Tibial nerve (tissue), 4 donors: ENCODE measurements at regions not wholly inside any gene's neighbourhood (a gene's known extent, or its start where the extent isn't known, plus 50 kb on each side); places are given as distances from the start of the nearest gene placed in this dataset.

Experiments
- DNase-seq, 2 donors: peaks; one replicate each; pipeline ENCODE4 v3.0.0-alpha.2; 2019; ENCODE audit warnings: low spot score in 2 of 2
- H3K27ac ChIP-seq, 4 donors: fragments of 200-600 bp; sonication (generic) in 3 of 4; one replicate each; pipeline ENCODE4 v1.5.1; 2017 to 2019; ENCODE audit warnings: mild to moderate bottlenecking in 1 of 4
- H3K27me3 ChIP-seq, 2 donors: fragments of 200-600 bp; sonication (generic) in 1 of 2; one replicate each; pipeline versions ENCODE4 v1.5.1 to v1.6.0; 2017 to 2019
- H3K36me3 ChIP-seq, 3 donors: fragments of 200-600 bp; sonication (generic); one replicate each; pipeline ENCODE4 v1.5.1; 2018 to 2019
- H3K4me1 ChIP-seq, 4 donors: fragments of 200-600 bp; sonication (generic) in 3 of 4; one replicate each; pipeline ENCODE4 v1.5.1; 2017 to 2019
- H3K4me3 ChIP-seq, 4 donors: fragments of 200-600 bp; sonication (generic) in 3 of 4; one replicate each; pipeline ENCODE4 v1.5.1; 2017 to 2019; ENCODE audit warnings: mild to moderate bottlenecking in 1 of 4, moderate library complexity in 1 of 4
- H3K9me3 ChIP-seq, 4 donors: fragments of 200-600 bp; sonication (generic) in 3 of 4; one replicate each; pipeline ENCODE4 v1.5.1; 2017 to 2019
- EP300 ChIP-seq, 2 donors: sonication (generic); formaldehyde crosslinking; IDR thresholded peaks; one replicate each; pipeline ENCODE4 v1.6.1; 2017; ENCODE audit warnings: antibody characterized with exemption in 2 of 2, mild to moderate bottlenecking in 1 of 2
- POLR2A ChIP-seq, 2 donors: fragments of 450-650 bp; IDR thresholded peaks; one replicate each; pipeline ENCODE4 v1.6.1; 2017; ENCODE audit warnings: antibody characterized with exemption in 2 of 2, mild to moderate bottlenecking in 2 of 2, moderate library complexity in 2 of 2
- WGBS, 2 donors: methylation state at CpG; one replicate each; pipeline ENCODE4 v1.1.5; 2018; 5-methylcytosine and 5-hydroxymethylcytosine counted together
- TF ChIP-seq, protein P1 (sequence below), 5 experiments: fragments of 200-600 bp in 3 of 5; fragments of 450-650 bp in 2 of 5; sonication (generic) in 3 of 5; IDR thresholded peaks; one replicate each; pipeline ENCODE4 v1.5.1; 2016 to 2019; ENCODE audit warnings: antibody characterized with exemption in 5 of 5, mild to moderate bottlenecking in 3 of 5, moderate library complexity in 2 of 5

DNA sequence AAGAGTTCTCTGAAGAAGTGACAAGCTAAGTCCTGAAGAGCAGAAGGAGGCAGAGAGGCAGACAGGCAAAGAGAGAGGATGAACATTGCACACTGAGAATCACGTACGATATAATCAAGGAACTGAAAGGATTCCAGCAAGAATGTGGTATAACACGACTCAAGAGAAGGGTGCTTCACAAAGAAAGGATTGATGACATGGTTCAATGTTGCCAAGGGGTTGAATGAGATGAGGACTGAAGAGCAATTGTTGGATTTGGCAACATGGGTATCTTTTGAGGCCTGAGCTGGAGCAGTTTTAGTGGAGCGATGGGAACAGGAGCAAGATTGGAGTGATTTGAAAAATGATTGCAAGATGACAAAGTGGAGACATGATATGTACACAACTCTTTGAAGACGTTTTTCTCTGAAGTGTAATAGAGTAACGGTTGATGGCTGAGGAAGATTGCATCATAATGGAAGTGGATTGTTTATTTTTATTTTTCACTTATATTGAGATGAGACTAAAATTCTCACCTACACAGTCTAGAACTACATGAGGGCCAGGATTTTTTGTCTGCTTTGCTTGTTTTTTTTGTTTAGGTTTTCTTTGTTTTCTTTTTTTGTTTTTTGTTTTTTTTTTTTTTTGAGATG lies 1049.9 kb upstream of the WWC1 start:
- TF ChIP-seq, protein P1, sequence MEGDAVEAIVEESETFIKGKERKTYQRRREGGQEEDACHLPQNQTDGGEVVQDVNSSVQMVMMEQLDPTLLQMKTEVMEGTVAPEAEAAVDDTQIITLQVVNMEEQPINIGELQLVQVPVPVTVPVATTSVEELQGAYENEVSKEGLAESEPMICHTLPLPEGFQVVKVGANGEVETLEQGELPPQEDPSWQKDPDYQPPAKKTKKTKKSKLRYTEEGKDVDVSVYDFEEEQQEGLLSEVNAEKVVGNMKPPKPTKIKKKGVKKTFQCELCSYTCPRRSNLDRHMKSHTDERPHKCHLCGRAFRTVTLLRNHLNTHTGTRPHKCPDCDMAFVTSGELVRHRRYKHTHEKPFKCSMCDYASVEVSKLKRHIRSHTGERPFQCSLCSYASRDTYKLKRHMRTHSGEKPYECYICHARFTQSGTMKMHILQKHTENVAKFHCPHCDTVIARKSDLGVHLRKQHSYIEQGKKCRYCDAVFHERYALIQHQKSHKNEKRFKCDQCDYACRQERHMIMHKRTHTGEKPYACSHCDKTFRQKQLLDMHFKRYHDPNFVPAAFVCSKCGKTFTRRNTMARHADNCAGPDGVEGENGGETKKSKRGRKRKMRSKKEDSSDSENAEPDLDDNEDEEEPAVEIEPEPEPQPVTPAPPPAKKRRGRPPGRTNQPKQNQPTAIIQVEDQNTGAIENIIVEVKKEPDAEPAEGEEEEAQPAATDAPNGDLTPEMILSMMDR (IDR thresholded peaks at IDR 0.05), result no peak
- TF ChIP-seq EP300 (IDR thresholded peaks at IDR 0.05) (no peak), POLR2A (IDR thresholded peaks at IDR 0.05) (no peak)
- WGBS, 2 donors, result 58 to 59% methylated on average over 6 of the region's 6 CpGs
- Histone ChIP-seq H3K36me3 (no peaks in the 10 kb centered on the region), H3K27me3 (no peaks in the 10 kb centered on the region), H3K4me3 (no peak overlapping the region), H3K4me1 (no peaks in the 10 kb centered on the region), H3K27ac (no peak overlapping the region), H3K9me3 (no peaks in the 10 kb centered on the region)
- no peak for DNase-seq

DNA sequence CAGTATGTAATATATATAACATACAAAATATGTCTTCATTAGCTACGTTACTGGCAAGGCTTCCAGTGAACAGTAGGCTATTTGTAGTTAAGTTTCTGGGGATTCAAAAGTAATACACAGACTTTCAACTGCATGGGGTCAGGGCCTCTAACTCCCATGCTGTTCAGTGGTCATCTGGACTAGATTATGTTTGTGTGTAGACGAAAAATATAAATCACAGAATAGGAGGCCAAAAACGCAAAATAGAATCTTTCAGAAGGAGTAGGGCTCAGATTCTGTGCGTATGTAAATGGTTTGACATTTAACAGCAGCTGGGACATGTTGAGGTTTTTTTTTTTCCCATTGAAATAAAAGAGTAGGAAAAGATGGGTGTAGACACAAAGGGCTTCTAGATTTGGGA lies 1048.7 kb upstream of the WWC1 start:
- DNase-seq, result no peak
- Histone ChIP-seq H3K9me3 (no peaks in the 10 kb centered on the region), H3K4me1 (no peaks in the 10 kb centered on the region), H3K4me3 (no peak overlapping the region), H3K27me3 (no peaks in the 10 kb centered on the region), H3K36me3 (no peaks in the 10 kb centered on the region), H3K27ac (no peak overlapping the region)
- 32 to 38% methylated on average over 4 of the region's 4 CpGs for WGBS, 2 donors
- TF ChIP-seq POLR2A (IDR thresholded peaks at IDR 0.05) (no peak), EP300 (IDR thresholded peaks at IDR 0.05) (no peak)
- TF ChIP-seq, protein P1 (IDR thresholded peaks at IDR 0.05), result no peak

DNA sequence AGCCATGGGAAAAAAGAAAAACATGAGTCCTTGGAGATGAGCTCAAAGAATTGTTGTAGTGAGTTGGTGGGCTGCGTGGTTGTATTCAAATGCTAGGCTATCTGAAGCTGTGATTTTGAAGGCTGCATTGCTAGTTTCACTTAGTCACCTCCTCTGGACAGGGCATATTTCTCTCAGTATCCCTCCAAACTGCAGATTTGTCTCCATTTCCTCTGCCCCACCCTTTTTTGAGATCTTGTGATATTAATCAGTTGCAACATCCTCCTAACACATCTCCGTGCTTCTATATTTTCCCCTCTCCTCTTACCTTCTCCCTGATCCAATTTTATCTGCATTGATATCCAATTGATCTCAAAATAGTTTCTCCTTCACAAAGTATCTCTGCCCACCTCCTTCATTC lies 1048.0 kb upstream of the WWC1 start:
- Histone ChIP-seq H3K9me3 (no peaks in the 10 kb centered on the region), H3K27me3 (no peaks in the 10 kb centered on the region), H3K27ac (no peak overlapping the region), H3K4me1 (no peaks in the 10 kb centered on the region), H3K4me3 (no peak overlapping the region), H3K36me3 (no peaks in the 10 kb centered on the region)
- WGBS, 2 donors, result 85% methylated on average over 2 of the region's 2 CpGs
- TF ChIP-seq, protein P1 (IDR thresholded peaks at IDR 0.05), result no peak
- no peak for TF ChIP-seq POLR2A (IDR thresholded peaks at IDR 0.05)
- TF ChIP-seq EP300 (IDR thresholded peaks at IDR 0.05), result no peak
- DNase-seq, result no peak

DNA sequence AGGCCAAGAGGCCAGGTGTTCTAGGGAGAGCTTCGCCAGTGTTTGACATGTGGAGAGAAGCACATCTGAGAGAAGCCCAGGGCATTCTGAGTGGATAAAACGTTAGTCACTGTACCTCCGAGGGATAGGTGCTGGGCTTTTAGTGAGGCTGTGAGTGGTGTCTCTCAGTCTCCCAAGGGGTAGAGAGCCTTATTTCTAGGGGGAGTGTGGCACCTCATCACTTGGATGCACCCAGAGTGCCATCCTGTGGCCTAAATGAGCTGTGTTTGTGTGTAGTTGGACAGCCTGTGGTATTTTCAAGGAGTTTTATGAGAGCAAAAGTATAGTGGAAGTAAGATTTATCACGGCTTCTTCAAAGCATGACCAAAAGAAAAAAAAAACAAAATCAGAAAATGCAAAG lies 1046.9 kb upstream of the WWC1 start:
- H3K36me3 ChIP-seq, result no peaks in the 10 kb centered on the region
- H3K4me1 ChIP-seq, result no peaks in the 10 kb centered on the region
- no peak for DNase-seq
- TF ChIP-seq EP300 (IDR thresholded peaks at IDR 0.05), result no peak
- no peak for TF ChIP-seq POLR2A (IDR thresholded peaks at IDR 0.05)
- TF ChIP-seq, protein P1 (IDR thresholded peaks at IDR 0.05), result no peak
- no peaks in the 10 kb centered on the region for H3K27me3 ChIP-seq
- H3K27ac ChIP-seq, result no peak overlapping the region
- WGBS, 2 donors, result 81 to 83% methylated on average over 4 of the region's 4 CpGs
- no peaks in the 10 kb centered on the region for H3K9me3 ChIP-seq
- no peak overlapping the region for H3K4me3 ChIP-seq

DNA sequence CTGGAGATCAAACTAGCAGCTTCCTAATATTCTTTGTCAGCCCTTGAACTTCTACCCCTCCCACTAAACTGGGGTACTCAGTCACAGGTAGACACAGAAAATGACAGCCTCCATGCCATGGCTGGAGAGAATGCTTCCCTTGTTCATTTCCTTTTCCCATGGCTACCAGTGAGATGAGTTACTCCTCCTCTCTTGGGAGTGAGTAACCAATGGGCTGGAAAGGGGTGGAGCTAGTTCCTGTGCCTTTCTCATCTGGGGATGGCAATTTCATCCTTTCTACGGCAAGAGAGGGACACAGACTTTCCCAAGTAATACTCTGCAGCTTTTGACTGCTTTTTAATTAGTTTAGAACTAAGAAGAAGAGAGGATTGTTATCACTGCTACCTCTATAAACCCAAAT lies 1045.6 kb upstream of the WWC1 start:
- no peaks in the 10 kb centered on the region for H3K36me3 ChIP-seq
- TF ChIP-seq POLR2A (IDR thresholded peaks at IDR 0.05), result no peak
- TF ChIP-seq EP300 (IDR thresholded peaks at IDR 0.05), result no peak
- TF ChIP-seq, protein P1 (IDR thresholded peaks at IDR 0.05), result no peak
- no peak for DNase-seq
- no peak overlapping the region for H3K4me3 ChIP-seq
- no peaks in the 10 kb centered on the region for H3K4me1 ChIP-seq
- no peaks in the 10 kb centered on the region for H3K9me3 ChIP-seq
- no peak overlapping the region for H3K27ac ChIP-seq
- WGBS, 2 donors, result 59 to 68% methylated on average over 1 of the region's 1 CpG
- no peaks in the 10 kb centered on the region for H3K27me3 ChIP-seq
